ENCODE measurements at regions not wholly inside any gene's neighbourhood (a gene's known extent, or its start where the extent isn't known, plus 50 kb on each side); places are given as distances from the start of the nearest gene placed in this dataset.

GRCh38 chr10:27366769-27367168 lies 126.2 kb upstream of the ACBD5 start:
- Mint-ChIP-seq H3K9me3 (no peaks in the 10 kb centered on the region), H3K4me1 (no peaks in the 10 kb centered on the region), H3K4me3 (no peak overlapping the region), H3K27ac (no peak overlapping the region), H3K27me3 (ENCODE audit: low read depth) (peaks cover 14% of the 10 kb centered on the region), H3K36me3 (no peaks in the 10 kb centered on the region)
- DNase-seq (ENCODE audit: low spot score in 2 of 2, unreplicated experiment in 2 of 2): no peak
- TF ChIP-seq CTCF (IDR thresholded peaks at IDR 0.05; ENCODE audit: unreplicated experiment): no peak

DNA sequence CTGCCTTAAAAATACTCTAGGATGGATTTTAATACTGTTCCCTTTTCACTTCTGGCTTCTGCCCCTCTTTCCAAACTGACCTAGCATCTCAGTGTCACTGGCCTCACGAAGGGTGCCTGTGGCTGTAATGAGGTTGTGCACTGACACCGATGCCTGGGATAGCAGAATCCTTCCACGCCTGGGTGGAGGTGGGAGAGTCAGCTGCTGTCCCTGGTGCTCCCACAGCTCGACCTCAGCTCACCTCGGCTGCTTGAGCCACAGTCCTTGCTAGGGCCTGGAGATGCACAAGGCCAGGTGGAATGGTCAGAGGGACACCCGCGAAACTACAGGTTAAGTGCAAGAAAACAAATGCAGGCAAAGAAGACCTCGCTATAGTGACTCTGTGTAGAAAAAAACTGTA lies 123.4 kb upstream of the ACBD5 start:
- Mint-ChIP-seq H3K27me3 (ENCODE audit: low read depth) (peaks cover 14% of the 10 kb centered on the region), H3K4me3 (no peak overlapping the region), H3K4me1 (no peaks in the 10 kb centered on the region), H3K9me3 (no peaks in the 10 kb centered on the region), H3K36me3 (no peaks in the 10 kb centered on the region), H3K27ac (no peak overlapping the region)
- DNase-seq (ENCODE audit: low spot score in 2 of 2, unreplicated experiment in 2 of 2): no peak
- no peak for TF ChIP-seq CTCF (IDR thresholded peaks at IDR 0.05; ENCODE audit: unreplicated experiment)

GRCh38 chr10:27360581-27361172 lies 120.1 kb upstream of the ACBD5 start:
- Mint-ChIP-seq H3K27ac (no peak overlapping the region), H3K36me3 (no peaks in the 10 kb centered on the region), H3K4me1 (no peaks in the 10 kb centered on the region), H3K4me3 (no peak overlapping the region), H3K9me3 (no peaks in the 10 kb centered on the region), H3K27me3 (ENCODE audit: low read depth) (peaks cover 5% of the 10 kb centered on the region)
- peak; percentile 49 to 86 for DNase-seq (ENCODE audit: low spot score in 2 of 2, unreplicated experiment in 2 of 2)
- TF ChIP-seq CTCF (IDR thresholded peaks at IDR 0.05; ENCODE audit: unreplicated experiment): peak; percentile 62

DNA sequence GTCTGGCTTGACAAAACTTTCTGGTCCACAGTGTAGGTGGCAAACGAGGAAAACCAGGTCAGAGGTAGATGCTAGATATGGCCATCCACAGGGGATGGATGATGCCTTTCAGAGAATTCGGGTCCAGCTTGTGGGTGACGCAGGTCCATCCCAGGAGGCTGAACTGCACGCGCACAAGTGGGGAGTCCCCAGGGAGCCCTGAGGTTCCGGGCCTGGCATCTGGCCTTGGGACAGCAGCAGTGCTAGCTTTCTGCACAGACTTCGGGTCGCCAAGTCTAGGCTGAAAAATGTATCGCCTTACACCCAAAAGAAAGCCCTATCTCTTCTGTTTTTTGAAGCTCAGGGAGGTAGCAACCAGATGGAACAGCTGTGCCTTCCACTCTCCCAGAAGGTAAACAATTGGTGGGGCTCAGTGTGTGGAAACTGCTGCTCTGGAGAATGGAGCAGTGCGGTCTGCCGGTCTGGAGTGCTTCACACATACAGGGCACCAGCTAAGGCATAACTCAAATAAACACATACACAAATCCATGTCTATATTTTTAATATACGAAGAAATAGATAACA lies 119.3 kb upstream of the ACBD5 start:
- no peak for TF ChIP-seq CTCF (IDR thresholded peaks at IDR 0.05; ENCODE audit: unreplicated experiment)
- H3K4me3 Mint-ChIP-seq: no peak overlapping the region
- H3K4me1 Mint-ChIP-seq: no peaks in the 10 kb centered on the region
- H3K27ac Mint-ChIP-seq: no peak overlapping the region
- no peaks in the 10 kb centered on the region for H3K9me3 Mint-ChIP-seq
- no peaks in the 10 kb centered on the region for H3K36me3 Mint-ChIP-seq
- DNase-seq (ENCODE audit: low spot score in 2 of 2, unreplicated experiment in 2 of 2): no peak
- no peaks in the 10 kb centered on the region for H3K27me3 Mint-ChIP-seq (ENCODE audit: low read depth)

DNA sequence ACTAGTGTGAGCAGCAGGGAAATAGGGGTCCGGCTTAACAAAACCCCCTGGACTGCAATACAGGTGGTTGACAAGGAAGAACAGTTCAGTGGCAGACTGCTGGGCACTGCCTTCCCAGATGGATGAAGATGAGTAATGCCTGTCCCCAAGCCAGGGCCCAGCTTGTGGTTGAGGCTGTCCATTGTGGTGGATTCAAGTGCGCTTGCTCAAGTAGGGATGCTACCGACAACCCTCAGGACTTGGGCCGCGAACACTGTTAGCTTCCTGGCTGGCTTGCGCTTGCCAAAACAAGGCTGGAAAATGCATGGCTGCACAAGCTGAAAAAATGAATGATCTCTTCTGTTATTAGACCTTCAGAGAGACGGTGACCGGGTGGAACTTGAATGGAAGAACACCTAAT lies 116.1 kb upstream of the ACBD5 start:
- Mint-ChIP-seq H3K27me3 (ENCODE audit: low read depth) (peaks cover 2% of the 10 kb centered on the region), H3K4me3 (no peak overlapping the region), H3K27ac (no peak overlapping the region), H3K9me3 (no peaks in the 10 kb centered on the region), H3K36me3 (no peaks in the 10 kb centered on the region), H3K4me1 (no peaks in the 10 kb centered on the region)
- no peak for DNase-seq (ENCODE audit: low spot score in 2 of 2, unreplicated experiment in 2 of 2)
- no peak for TF ChIP-seq CTCF (IDR thresholded peaks at IDR 0.05; ENCODE audit: unreplicated experiment)
